ENCODE measurements at regions not wholly inside any gene's neighbourhood (a gene's known extent, or its start where the extent isn't known, plus 50 kb on each side); places are given as distances from the start of the nearest gene placed in this dataset.

DNA sequence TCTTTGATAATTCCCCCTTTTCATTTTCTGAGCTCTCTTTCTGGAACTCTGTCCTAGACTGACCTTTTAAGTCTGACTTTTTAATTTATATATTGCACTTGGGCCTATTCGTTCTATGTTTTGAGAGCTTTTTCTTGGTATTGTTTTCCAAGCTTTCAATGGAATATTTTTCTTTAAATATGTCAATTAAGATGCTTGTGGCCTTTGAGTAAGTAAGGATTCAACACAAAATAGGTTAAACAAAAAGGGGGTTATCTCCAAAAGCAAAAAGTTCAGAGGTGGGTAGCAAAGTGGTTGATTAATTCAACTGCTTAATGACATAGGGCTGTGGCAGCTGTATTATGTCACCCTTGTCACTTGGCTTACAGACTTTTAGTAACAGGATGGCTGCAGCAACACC is 315.9 kb downstream of the LMX1A start:
- DNase-seq (no peak), ATAC-seq (no peak)
- intact Hi-C loops (cut with micrococcal nuclease), result no loop called here

- DNase-seq, result no peak
- intact Hi-C loops (cut with micrococcal nuclease), result no loop called here
- ATAC-seq, result no peak
Observed at GRCh38 chr1:165039996-165040395, 316.5 kb downstream of the LMX1A start.

DNA sequence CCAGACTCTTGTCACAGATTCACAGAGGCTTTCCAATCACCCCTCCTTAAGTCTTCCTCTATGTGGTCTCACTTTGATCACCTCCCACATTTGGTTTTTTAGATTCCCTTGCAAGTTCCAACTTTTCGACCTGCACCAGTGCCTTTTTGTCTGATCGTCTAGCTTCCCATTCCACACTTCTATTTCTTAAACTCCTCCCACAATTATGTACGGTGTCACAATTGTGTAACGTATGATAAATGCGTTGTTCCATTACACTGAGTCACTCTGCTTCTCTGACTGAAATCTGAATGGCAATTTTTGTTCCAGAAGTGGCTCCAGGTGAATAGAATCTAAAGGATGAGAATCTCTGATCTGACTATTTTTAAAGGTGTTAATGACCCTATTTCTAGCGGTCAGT is 320.1 kb downstream of the LMX1A start:
- no peak for DNase-seq
- intact Hi-C loops (cut with micrococcal nuclease), result no loop called here
- no peak for ATAC-seq

DNA sequence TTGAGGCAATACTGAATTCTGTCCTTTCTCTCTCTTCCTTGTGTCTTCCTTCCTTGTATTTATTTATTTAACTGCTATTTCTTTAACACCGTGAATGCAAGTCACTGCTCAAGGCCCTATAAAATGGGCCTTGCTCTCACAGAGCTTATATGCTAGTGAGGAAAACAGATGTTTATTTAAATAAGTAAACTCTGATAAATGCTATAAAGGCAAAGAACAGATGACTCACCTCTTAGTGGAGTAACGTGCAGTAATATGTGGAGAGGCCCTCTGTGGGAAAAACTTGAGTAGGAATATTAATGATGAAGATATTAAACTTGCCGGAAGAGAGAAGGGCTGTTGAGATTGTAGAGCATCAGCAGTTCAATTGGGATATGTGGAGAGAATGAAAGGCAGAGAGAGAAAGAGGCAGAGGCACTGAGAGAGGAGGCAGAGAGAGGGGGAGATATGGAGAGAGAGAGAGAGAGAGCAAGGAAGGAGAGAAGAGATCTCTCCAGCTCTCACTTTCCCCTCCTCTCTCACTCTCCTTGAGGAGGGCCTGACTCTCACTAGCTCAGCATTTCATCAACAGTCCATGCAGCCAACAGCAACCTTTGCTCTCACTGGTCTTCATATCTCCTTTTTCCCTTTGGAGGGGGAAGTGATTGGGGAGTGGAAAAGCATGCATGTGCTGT is 322.2 kb downstream of the LMX1A start:
- ATAC-seq, result no peak
- intact Hi-C loops (cut with micrococcal nuclease), result no loop called here
- DNase-seq, result no peak

DNA sequence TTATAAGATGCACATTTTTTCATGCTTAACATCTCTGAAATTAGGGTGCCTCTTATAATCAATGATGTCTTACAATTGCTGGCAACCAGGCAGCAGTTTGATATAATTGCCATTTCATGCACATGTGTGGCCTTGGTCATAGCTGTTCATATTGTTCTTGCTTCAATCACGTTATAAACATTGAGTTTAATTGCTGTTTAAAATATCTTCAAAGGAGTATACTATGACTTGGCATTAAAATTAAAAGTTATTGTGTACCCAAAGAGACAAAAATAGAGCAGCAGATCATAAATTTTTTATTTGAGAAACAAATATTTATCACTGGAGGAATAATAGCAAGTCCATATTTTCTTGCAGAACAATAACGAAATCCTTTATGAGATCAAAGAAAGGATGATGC is 325.5 kb downstream of the LMX1A start:
- no peak for DNase-seq
- intact Hi-C loops (cut with micrococcal nuclease), result no loop called here
- no peak for ATAC-seq

GRCh38 chr1:165025805-165026204 is 330.7 kb downstream of the LMX1A start:
- intact Hi-C loops (cut with micrococcal nuclease), result no loop called here
- ATAC-seq (no peak), DNase-seq (no peak)

GRCh38 chr1:165014753-165015152 is 341.8 kb downstream of the LMX1A start:
- intact Hi-C loops (cut with micrococcal nuclease), result no loop called here
- DNase-seq (no peak), ATAC-seq (no peak)

- ATAC-seq (peak; percentile 64), DNase-seq (no peak)
- intact Hi-C loops (cut with micrococcal nuclease), result no loop called here
Observed at GRCh38 chr1:165011991-165012531, 344.5 kb downstream of the LMX1A start.

DNA sequence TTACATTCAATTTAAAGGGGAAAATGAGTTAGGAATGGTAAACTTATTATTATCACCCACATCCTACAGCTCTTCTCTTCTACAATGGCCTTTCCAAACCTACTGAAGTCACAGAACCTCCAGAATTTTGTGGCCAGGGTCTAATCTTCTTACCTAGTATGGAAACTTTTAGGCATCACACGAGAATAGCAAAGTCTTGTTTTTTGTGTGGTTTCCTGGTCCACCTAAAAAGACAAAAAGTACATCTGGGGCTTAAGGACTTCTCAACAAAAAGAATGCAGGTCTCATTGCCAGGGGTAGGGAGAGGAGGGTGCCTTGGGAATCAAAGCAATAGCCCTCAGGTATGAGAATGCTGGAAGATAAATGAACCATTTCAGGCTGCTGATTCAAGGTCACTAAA is 345.3 kb downstream of the LMX1A start:
- DNase-seq, result no peak
- intact Hi-C loops (cut with micrococcal nuclease), result no loop called here
- no peak for ATAC-seq

DNA sequence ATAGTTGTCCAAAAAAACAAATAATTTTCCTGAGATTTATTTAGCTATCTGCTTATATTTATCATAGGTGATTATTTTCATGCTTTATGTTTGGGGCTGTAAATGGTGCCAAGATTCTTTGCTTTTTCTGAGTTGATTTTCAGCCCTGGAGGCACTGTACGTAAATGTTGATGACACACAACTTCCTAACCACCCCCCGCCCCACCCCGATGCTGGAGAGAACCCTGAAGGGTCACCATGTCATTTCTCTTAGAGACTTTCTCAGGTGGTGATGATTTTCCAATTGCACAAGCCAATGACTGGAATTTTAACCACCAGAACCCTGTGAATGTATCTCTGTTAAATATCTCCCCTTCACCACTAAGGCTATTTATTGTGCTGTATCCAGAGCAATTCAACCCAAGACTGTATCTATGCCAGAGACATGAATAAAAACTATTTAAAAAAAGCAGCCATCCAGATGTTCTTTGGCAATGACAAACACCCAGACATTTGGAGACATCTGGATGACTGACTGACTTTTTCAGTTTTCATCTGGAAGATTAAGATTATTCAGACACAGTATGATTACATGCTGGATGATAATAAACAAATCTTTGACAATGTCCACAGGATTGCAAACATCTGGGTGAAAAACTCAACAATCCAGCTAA is 346.0 kb downstream of the LMX1A start:
- DNase-seq (peak; percentile 42), ATAC-seq (peak; percentile 84)
- intact Hi-C loops (cut with micrococcal nuclease), result no loop called here

GRCh38 chr1:165006831-165007230 is 349.7 kb downstream of the LMX1A start:
- DNase-seq (no peak), ATAC-seq (no peak)
- intact Hi-C loops (cut with micrococcal nuclease), result no loop called here

DNA sequence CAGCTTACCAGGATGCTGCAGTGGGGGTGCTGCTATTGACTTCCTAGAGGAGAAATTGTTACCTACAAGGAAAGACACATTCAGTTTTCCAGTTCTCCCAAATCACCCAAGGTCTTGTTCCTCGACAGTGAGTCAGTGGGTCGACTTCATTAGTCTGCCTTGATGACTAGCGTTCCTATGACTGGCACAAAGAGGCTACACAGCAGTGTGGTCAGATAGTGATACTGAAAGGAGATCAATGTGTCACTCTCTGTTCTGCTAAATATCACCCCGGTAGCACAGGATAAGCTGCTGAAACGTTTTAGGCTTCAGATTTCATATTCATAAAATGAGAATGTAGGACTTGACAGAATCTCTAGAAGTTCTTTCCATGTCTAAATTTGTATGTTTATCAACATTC is 357.4 kb downstream of the LMX1A start:
- no peak for DNase-seq
- ATAC-seq, result no peak
- intact Hi-C loops (cut with micrococcal nuclease), result no loop called here

DNA sequence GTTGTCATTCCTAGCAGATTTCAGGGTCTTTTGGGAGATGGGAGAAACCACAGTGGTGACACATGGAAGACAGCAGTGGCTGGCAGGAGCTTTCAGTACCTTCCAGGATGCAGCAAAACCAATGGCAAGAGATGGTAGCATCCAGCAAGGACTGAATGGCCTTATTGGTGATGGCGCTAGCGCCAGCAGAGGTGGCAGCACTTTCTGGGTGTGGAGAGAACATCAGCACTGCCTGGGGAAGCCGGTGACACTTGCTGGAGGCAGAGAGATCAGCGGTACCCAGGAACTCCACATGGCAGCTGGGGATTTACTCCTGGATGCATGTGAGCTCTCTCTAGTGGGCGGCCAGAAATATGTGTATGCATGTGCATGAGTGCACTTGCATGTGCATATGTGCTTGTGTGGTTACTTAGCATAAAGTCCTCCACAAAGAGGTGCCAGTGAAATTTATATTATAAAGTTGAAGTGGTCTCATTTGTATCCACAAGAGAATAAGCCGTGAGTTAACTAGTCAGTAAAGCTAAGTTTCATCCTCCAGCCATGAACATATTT is 364.7 kb downstream of the LMX1A start:
- intact Hi-C loops (cut with micrococcal nuclease), result no loop called here
- no peak for DNase-seq
- ATAC-seq, result no peak

GRCh38 chr1:164983023-164983650 is 373.4 kb downstream of the LMX1A start:
- intact Hi-C loops (cut with micrococcal nuclease), result no loop called here
- DNase-seq (no peak), ATAC-seq (no peak)

DNA sequence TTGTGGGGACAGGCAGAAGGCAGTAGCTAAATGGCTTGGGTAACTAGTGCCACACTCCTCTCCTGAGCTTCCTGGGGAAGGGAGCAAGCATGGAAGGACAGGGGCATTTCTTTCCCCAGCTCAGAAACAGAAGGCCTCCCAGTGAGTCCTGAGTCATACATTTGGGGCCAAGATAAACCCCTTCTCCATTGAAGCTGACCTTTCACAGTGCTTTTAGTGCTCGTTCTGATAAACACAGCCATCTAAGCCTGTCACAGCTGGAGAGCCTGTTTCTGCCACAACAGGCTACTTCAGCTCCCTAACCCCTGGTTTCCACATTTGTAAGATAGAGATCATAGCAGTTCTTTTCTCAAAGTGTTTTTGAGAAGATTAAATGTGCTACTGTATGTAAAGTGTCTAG is 374.0 kb downstream of the LMX1A start:
- ATAC-seq (no peak), DNase-seq (no peak)
- intact Hi-C loops (cut with micrococcal nuclease), result no loop called here

DNA sequence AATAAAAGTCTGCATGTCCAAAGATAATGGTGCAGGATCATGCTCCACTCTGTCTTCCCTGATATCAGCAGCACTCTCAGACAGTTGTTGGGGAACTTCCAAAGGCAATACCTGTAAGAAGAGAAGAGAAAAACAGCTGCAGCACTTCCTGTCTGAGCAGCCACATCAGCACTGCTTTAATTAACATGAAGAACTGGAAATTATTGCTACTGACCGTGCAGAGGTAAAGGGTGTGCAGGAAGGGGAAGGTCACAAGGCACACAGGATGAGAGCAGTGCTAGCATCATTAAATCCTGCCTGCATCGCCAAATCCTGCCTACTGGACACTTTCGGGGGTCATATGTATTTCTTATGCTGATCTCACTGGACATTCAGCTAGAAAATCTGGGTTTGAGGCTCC is 379.0 kb downstream of the LMX1A start:
- DNase-seq, result no peak
- intact Hi-C loops (cut with micrococcal nuclease), result no loop called here
- no peak for ATAC-seq

GRCh38 chr1:164971921-164972415 is 384.5 kb downstream of the LMX1A start:
- DNase-seq (no peak), ATAC-seq (no peak)
- intact Hi-C loops (cut with micrococcal nuclease), result no loop called here

DNA sequence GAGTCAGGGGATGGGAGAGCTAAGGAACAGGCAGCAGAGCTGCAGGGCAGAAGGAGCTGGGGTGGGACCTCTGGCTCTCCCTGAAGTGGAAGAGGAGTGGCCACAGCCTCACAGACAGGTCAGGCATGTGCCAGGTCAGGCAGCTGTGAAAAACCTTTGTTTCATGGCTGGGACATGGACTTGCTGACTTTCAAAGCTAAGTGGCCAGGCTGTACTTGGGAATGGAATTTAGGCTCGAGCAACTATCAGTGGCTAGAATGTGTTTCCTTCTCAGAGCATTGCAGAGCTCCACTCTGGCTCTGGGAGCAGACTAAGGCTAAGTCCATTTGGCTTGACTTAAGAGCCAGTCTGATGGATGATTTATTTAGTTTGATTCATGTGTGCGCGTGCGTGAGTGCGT is 385.1 kb downstream of the LMX1A start:
- DNase-seq (no peak), ATAC-seq (no peak)
- intact Hi-C loops (cut with micrococcal nuclease), result no loop called here

GRCh38 chr1:164969253-164969652 is 387.3 kb downstream of the LMX1A start:
- intact Hi-C loops (cut with micrococcal nuclease), result no loop called here
- ATAC-seq (no peak), DNase-seq (no peak)

DNA sequence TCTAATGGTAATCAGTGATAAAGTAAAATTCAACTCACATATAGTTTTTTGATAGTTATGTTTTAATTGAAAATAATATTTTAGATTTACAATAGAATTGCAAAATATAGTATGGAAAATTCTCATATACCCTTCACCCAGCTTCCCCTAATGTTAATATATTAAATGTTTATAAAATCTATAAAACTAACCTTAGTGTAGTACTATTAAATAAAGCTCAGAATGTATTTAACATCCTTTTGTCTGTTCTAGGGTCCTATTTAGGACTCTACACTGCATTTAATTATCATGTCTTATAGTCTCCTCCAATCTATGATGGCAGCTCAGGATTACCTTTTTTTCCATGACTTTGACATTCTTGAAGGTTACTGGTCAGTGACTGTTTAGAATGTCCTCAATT is 389.2 kb downstream of the LMX1A start:
- ATAC-seq (no peak), DNase-seq (no peak)
- intact Hi-C loops (cut with micrococcal nuclease), result no loop called here
